WTC11 (cell line): ENCODE measurements at regions not wholly inside any gene's neighbourhood (a gene's known extent, or its start where the extent isn't known, plus 50 kb on each side); places are given as distances from the start of the nearest gene placed in this dataset.

ENCODE experiments used
- ATAC-seq: fragments of 200-7000 bp; cut with Tn5 transposase; 2 replicates; pipeline ENCODE4 v1.10.0; 2021; ENCODE audit warnings: mild to moderate bottlenecking, moderate library complexity
- CTCF ChIA-PET: fragments of 300-600 bp; sonication (Branson Sonifier 250); formaldehyde crosslinking; loops from one replicate; lab custom pipeline; 2021; ENCODE audit warnings: antibody characterized with exemption; lab: Charles Lee
- POLR2A ChIA-PET: fragments of 350-600 bp; sonication (Branson Sonifier 250); formaldehyde crosslinking; loops from one replicate; lab custom pipeline; 2021; ENCODE audit warnings: antibody characterized with exemption; lab: Charles Lee
- DNase-seq: peaks from one replicate; pipeline ENCODE4 v3.0.0; 2021; ENCODE audit warnings: low spot score
- H3K27ac Mint-ChIP-seq: 2 replicates; pipeline ENCODE4 v1.8.0; 2021; ENCODE audit warnings: mixed read lengths
- H3K27me3 Mint-ChIP-seq: 2 replicates; pipeline ENCODE4 v1.8.0; 2021; ENCODE audit warnings: low read depth, mild to moderate bottlenecking, moderate library complexity, mixed read lengths
- H3K36me3 Mint-ChIP-seq: 2 replicates; pipeline ENCODE4 v1.8.0; 2021; ENCODE audit warnings: mixed read lengths
- H3K4me1 Mint-ChIP-seq: 2 replicates; pipeline ENCODE4 v1.8.0; 2022; ENCODE audit warnings: mixed read lengths
- H3K4me3 Mint-ChIP-seq: 2 replicates; pipeline ENCODE4 v1.8.0; 2021; ENCODE audit warnings: mild to moderate bottlenecking, moderate library complexity, mixed read lengths
- H3K9me3 Mint-ChIP-seq: 2 replicates; pipeline ENCODE4 v1.8.0; 2021; ENCODE audit warnings: mixed read lengths
- ATF1 ChIP-seq: sonication (generic); formaldehyde crosslinking; IDR thresholded peaks from 2 replicates; pipeline ENCODE4 v1.8.1; 2023; ENCODE audit warnings: mild to moderate bottlenecking, moderate library complexity, missing genetic modification reagents
- ATF6 ChIP-seq: sonication (generic); formaldehyde crosslinking; IDR thresholded peaks from 2 replicates; pipeline ENCODE4 v1.8.1; 2023; ENCODE audit warnings: mild to moderate bottlenecking, missing genetic modification reagents
- CDX4 ChIP-seq: fragments of 250-450 bp; sonication (Bioruptor Pico); IDR thresholded peaks from 2 replicates; pipeline ENCODE4 v1.9.0; 2021; ENCODE audit warnings: moderate library complexity, mild to moderate bottlenecking, inconsistent platforms, borderline replicate concordance
- FOXK1 ChIP-seq: sonication (generic); formaldehyde crosslinking; IDR thresholded peaks from 2 replicates; pipeline ENCODE4 v1.8.0; 2022; ENCODE audit warnings: mild to moderate bottlenecking, moderate library complexity, missing genetic modification reagents
- GTF2I ChIP-seq: fragments of 250-450 bp; sonication (Bioruptor Pico); conservative IDR thresholded peaks from 2 replicates; pipeline ENCODE4 v1.4.0; 2021; ENCODE audit warnings: mild to moderate bottlenecking
- JUN ChIP-seq: sonication (generic); formaldehyde crosslinking; IDR thresholded peaks from 2 replicates; pipeline ENCODE4 v1.8.0; 2023; ENCODE audit warnings: mild to moderate bottlenecking, missing genetic modification reagents
- MAX ChIP-seq: sonication (generic); formaldehyde crosslinking; IDR thresholded peaks from 2 replicates; pipeline ENCODE4 v1.8.0; 2022; ENCODE audit warnings: mild to moderate bottlenecking, missing genetic modification reagents
- MYBL2 ChIP-seq: sonication (generic); formaldehyde crosslinking; IDR thresholded peaks from 2 replicates; pipeline ENCODE4 v1.8.1; 2023; ENCODE audit warnings: mild to moderate bottlenecking, moderate library complexity, missing genetic modification reagents
- NFE2L1 ChIP-seq: sonication (generic); formaldehyde crosslinking; IDR thresholded peaks from 2 replicates; pipeline ENCODE4 v1.8.1; 2023; ENCODE audit warnings: missing genetic modification reagents
- OVOL2 ChIP-seq: fragments of 250-450 bp; sonication (Bioruptor Pico); IDR thresholded peaks from 2 replicates; pipeline ENCODE4 v1.9.0; 2021; ENCODE audit warnings: mild to moderate bottlenecking, borderline replicate concordance
- PRDM15 ChIP-seq: sonication (generic); formaldehyde crosslinking; IDR thresholded peaks from 2 replicates; pipeline ENCODE4 v1.8.0; 2022; ENCODE audit warnings: missing genetic modification reagents
- PRRX2 ChIP-seq: fragments of 250-450 bp; sonication (Bioruptor Pico); IDR thresholded peaks from 2 replicates; pipeline ENCODE4 v1.8.0; 2021; ENCODE audit warnings: mild to moderate bottlenecking
- RORB ChIP-seq: fragments of 250-450 bp; sonication (Bioruptor Pico); IDR thresholded peaks from 2 replicates; pipeline ENCODE4 v1.9.0; 2021; ENCODE audit warnings: mild to moderate bottlenecking
- SMAD3 ChIP-seq: sonication (generic); formaldehyde crosslinking; IDR thresholded peaks from 2 replicates; pipeline ENCODE4 v1.8.0; 2022; ENCODE audit warnings: missing genetic modification reagents, mild to moderate bottlenecking, borderline replicate concordance
- STAT6 ChIP-seq: sonication (generic); formaldehyde crosslinking; conservative IDR thresholded peaks from 2 replicates; pipeline ENCODE4 v1.8.1; 2023; ENCODE audit warnings: mild to moderate bottlenecking, low read depth, missing genetic modification reagents, moderate library complexity
- TCF7 ChIP-seq: sonication (generic); formaldehyde crosslinking; IDR thresholded peaks from 2 replicates; pipeline ENCODE4 v1.8.0; 2022; ENCODE audit warnings: mild to moderate bottlenecking, low read depth, missing genetic modification reagents, moderate library complexity
- TEAD4 ChIP-seq: sonication (generic); formaldehyde crosslinking; IDR thresholded peaks from 2 replicates; pipeline ENCODE4 v1.8.0; 2022; ENCODE audit warnings: mild to moderate bottlenecking, missing genetic modification reagents
- USF2 ChIP-seq: sonication (generic); formaldehyde crosslinking; IDR thresholded peaks from 2 replicates; pipeline ENCODE4 v1.8.1; 2023; ENCODE audit warnings: mild to moderate bottlenecking, missing genetic modification reagents, moderate library complexity
- ZMAT4 ChIP-seq: fragments of 250-450 bp; sonication (Bioruptor Pico); IDR thresholded peaks from 2 replicates; pipeline ENCODE4 v1.9.0; 2021; ENCODE audit warnings: mild to moderate bottlenecking
- ZNF219 ChIP-seq: sonication (generic); formaldehyde crosslinking; IDR thresholded peaks from 2 replicates; pipeline ENCODE4 v1.8.0; 2023; ENCODE audit warnings: missing genetic modification reagents, mild to moderate bottlenecking, borderline replicate concordance
- ZNF232 ChIP-seq: sonication (generic); formaldehyde crosslinking; IDR thresholded peaks from 2 replicates; pipeline ENCODE4 v1.8.0; 2022; ENCODE audit warnings: mild to moderate bottlenecking, missing genetic modification reagents
- ZNF263 ChIP-seq: sonication (generic); formaldehyde crosslinking; IDR thresholded peaks from 2 replicates; pipeline ENCODE4 v1.8.1; 2022; ENCODE audit warnings: low read depth, mild to moderate bottlenecking, moderate library complexity, missing genetic modification reagents
- ZNF396 ChIP-seq: fragments of 250-450 bp; sonication (Bioruptor Pico); IDR thresholded peaks from 2 replicates; pipeline ENCODE4 v1.8.0; 2021; ENCODE audit warnings: mild to moderate bottlenecking, moderate library complexity, borderline replicate concordance
- ZNF671 ChIP-seq: fragments of 250-450 bp; sonication (Bioruptor Pico); IDR thresholded peaks from 2 replicates; pipeline ENCODE4 v1.8.0; 2021; ENCODE audit warnings: mild to moderate bottlenecking

GRCh38 chr10:126722726-126723125 is 52.2 kb upstream of the C10orf90 start:
- ChIA-PET POLR2A (no interaction called here), CTCF (no interaction called here)
- Mint-ChIP-seq H3K27ac (no peak overlapping the region), H3K27me3 (no peaks in the 10 kb centered on the region), H3K9me3 (peaks cover 16% of the 10 kb centered on the region), H3K4me1 (no peaks in the 10 kb centered on the region), H3K4me3 (no peak overlapping the region), H3K36me3 (peaks cover 13% of the 10 kb centered on the region)
- DNase-seq: no peak
- ATAC-seq: no peak
- TF ChIP-seq ZNF396 (no peak), ZNF671 (CRISPR knock-in tag) (no peak), PRRX2 (CRISPR knock-in tag) (no peak)

- no peaks in the 10 kb centered on the region for H3K4me1 Mint-ChIP-seq
- no peak for TF ChIP-seq TCF7
- no peak for TF ChIP-seq ATF1 (CRISPR knock-in tag)
- TF ChIP-seq GTF2I (CRISPR knock-in tag): no peak
- TF ChIP-seq ZMAT4: no peak
- no peak for TF ChIP-seq OVOL2 (CRISPR knock-in tag)
- TF ChIP-seq CDX4 (CRISPR knock-in tag): no peak
- no peak for TF ChIP-seq RORB (CRISPR knock-in tag)
- no peak for TF ChIP-seq STAT6
- no peak for TF ChIP-seq PRRX2 (CRISPR knock-in tag)
- no peak for TF ChIP-seq TEAD4 (CRISPR knock-in tag)
- TF ChIP-seq NFE2L1: no peak
- TF ChIP-seq USF2 (CRISPR knock-in tag): no peak
- TF ChIP-seq JUN (CRISPR knock-in tag): no peak
- peaks cover 21% of the 10 kb centered on the region for H3K9me3 Mint-ChIP-seq
- H3K27me3 Mint-ChIP-seq: no peaks in the 10 kb centered on the region; the same call in 1 of the 2 replicates
- H3K36me3 Mint-ChIP-seq: peaks cover 18% of the 10 kb centered on the region
- no peak overlapping the region for H3K4me3 Mint-ChIP-seq
- no peak overlapping the region for H3K27ac Mint-ChIP-seq
- CTCF ChIA-PET: no interaction called here
- no peak for DNase-seq
- POLR2A ChIA-PET: no interaction called here
- ATAC-seq: no peak
These were observed 52.7 kb upstream of the C10orf90 start for GRCh38 chr10:126723226-126723625.

- POLR2A ChIA-PET: interaction anchor here (0.6 kb wide), 1 partner anchor 237 kb away, joined by 3 read pairs; no protein-coding TSS in a partner anchor
- Mint-ChIP-seq H3K27ac (no peak overlapping the region), H3K4me3 (no peak overlapping the region), H3K27me3 (no peaks in the 10 kb centered on the region; the same call in 1 of the 2 replicates), H3K4me1 (peaks cover 18% of the 10 kb centered on the region), H3K9me3 (peaks cover 28% of the 10 kb centered on the region), H3K36me3 (peaks cover 21% of the 10 kb centered on the region)
- CTCF ChIA-PET: interaction anchor here (1.1 kb wide), 1 partner anchor 20 kb away, joined by 5 read pairs; no protein-coding TSS in a partner anchor
- DNase-seq: no peak
- no peak for ATAC-seq
- TF ChIP-seq ZNF232 (no peak), ZNF219 (CRISPR knock-in tag) (no peak), ZNF263 (CRISPR knock-in tag) (no peak), MYBL2 (CRISPR knock-in tag) (no peak), MAX (CRISPR knock-in tag) (no peak), ATF6 (CRISPR knock-in tag) (no peak), FOXK1 (no peak), PRDM15 (CRISPR knock-in tag) (no peak), SMAD3 (CRISPR knock-in tag) (no peak)
These were observed 58.9 kb upstream of the C10orf90 start for GRCh38 chr10:126729314-126729870.
